Right kidney (tissue), 1 donor: ENCODE measurements at regions not wholly inside any gene's neighbourhood (a gene's known extent, or its start where the extent isn't known, plus 50 kb on each side); places are given as distances from the start of the nearest gene placed in this dataset.

Experiments used
- DNase-seq: peaks from one replicate; pipeline ENCODE4 v3.0.0-alpha.2; 2016

GRCh38 chr10:124143721-124144120 lies 50.3 kb upstream of the CHST15 start:
- no peak for DNase-seq
